ENCODE measurements at regions not wholly inside any gene's neighbourhood (a gene's known extent, or its start where the extent isn't known, plus 50 kb on each side); places are given as distances from the start of the nearest gene placed in this dataset.
"Not testable (repeated sequence)": the region's sequence is repeated elsewhere in the genome, so short reads cannot be mapped to it uniquely, and the experiment has no call there.

- no peak for DNase-seq
Measured at GRCh38 chr2:163046615-163047014, 208.0 kb upstream of the KCNH7 start.

GRCh38 chr2:163045830-163046229 lies 207.3 kb upstream of the KCNH7 start:
- no peak for DNase-seq

- no peak for DNase-seq
Measured at GRCh38 chr2:163044114-163044513, 205.5 kb upstream of the KCNH7 start.

- DNase-seq: no peak
Measured at GRCh38 chr2:163043201-163043600, 204.6 kb upstream of the KCNH7 start.

- no peak for DNase-seq
Measured at GRCh38 chr2:163039266-163039665, 200.7 kb upstream of the KCNH7 start.

DNA sequence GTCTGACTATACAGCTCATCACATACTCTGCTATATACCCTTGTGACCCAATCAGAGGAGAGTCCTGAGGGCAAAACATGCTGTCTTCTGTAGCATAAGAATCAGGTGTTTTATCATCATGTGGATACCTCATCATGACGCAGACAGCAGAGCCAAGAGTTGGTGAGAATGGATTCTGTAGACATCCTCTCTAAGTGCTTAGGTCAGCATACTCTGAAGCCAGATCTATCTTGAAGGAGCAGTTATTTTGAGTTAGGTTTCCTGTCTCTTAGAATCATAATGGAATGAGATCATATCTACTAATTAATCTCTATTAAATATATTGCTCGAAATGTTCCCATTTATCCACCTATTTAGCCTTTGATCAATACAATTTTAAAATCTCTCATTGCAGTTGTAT lies 190.2 kb upstream of the KCNH7 start:
- DNase-seq: no peak

DNA sequence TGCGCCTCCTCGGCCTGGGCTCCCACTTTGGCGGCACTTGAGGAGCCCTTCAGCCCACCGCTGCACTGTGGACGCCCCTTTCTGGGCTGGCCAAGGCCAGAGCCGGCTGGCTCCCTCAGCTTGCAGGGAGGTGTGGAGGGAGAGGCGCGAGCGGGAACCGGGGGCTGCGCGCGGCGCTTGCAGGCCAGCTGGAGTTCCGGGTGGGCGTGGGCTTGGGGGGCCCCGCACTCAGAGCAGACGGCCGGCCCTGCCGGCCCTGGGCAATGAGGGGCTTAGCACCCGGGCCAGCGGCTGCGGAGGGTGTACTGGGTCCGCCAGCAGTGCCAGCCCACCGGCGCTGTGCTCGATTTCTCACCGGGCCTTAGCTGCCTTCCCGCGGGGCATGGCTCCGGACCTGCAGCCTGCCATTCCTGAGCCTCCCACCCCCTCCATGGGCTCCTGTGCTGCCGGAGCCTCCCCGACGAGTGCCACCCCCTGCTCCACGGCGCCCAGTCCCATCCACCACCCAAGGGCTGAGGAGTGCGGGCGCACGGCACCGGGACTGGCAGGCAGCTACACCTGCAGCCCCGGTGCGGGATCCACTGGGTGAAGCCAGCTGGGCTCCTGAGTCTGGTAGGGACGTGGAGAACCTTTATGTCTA lies 187.7 kb upstream of the KCNH7 start:
- not testable (repeated sequence) for DNase-seq

DNA sequence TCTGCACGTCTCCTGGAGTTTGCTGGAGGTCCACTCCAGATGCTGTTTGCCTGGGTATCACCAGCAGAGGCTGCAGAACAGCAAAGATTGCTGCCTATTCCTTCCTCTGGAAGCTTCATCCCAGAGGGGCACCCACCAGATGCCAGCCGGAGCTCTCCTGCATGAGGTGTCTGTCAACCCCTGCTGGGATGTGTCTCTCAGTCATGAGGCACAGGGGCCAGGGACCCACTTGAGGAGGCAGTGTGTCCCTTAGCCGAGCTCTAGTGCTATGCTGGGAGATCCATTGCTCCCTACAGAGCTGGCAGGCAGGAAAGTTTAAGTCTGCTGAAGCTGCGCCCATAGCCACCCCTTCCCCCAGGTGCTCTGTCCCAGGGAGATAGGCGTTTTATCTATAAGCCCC lies 178.3 kb upstream of the KCNH7 start:
- not testable (repeated sequence) for DNase-seq

DNA sequence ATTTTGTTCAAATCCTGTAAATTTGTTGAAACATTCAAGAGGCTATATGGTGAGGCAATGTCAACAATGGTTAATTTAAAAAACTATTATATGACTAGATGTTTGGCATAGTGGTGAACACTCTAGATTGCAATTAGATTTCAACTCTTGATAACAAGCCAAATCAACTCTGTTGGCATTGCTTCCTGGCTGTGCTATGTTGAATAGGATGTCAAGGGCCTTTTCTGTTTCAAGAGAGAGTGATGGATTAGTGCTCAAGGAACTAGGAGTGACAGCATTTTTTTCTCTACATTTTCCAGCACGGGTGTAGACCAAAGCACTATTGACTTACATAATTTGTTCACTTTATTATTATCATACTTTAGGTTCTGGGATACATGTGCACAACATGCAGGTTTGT lies 172.4 kb upstream of the KCNH7 start:
- DNase-seq: no peak

DNA sequence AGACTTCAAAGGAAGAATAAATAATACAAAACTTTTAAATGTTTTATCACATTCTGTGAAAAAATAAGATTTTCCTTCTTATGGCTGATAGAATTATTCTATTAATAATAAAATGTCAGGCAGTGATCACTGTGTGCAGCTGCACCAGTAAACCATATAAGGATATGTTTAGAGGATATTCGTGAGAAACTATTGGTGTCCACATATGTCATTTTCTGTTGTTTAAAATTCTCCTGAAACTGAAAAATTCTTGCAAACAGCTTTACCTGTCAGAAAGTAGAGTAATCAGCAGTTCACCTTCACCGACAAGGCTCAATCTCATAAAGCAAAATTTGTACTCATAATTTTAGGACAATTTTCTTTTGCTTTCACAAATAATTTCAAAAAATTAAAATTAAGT lies 170.1 kb upstream of the KCNH7 start:
- DNase-seq: no peak

- no peak for DNase-seq
Measured at GRCh38 chr2:162994718-162995117, 156.2 kb upstream of the KCNH7 start.

DNA sequence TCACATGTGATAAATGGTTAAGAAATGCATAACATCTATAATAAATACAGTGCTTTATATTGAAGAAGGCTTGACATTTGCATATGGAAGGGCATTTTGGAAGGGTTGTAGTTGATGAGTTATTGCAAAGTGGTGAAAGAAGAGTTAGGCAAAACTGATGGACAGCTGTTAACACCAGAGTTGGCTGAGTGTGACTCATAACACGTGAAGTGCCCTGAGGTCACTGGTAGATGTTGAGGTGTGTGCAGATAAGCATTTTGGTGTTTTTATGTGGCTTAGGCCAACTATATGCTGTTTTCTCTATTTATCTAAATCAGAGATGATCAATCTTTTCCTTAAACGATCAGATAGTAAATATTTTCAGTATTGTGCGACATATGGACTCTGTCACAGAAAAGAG lies 154.3 kb upstream of the KCNH7 start:
- DNase-seq: no peak

DNA sequence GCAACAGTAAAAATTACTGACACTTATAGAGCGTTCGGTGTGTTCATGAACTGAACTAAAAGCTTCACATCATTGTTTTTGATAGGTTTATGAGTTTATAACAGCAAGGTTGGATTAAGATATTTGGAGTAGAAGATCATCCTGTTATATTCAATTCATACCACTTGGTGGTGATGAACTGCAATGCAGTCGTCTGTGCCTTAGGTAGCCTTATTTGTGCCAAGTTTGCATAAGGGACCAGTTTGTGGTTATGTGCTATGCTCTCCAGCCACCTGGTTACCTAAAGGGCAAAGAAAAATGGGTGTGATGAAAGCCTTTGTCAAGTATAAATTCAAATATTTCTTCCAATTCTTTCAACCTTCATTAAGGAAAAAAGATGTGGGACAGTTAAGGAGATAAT lies 150.9 kb upstream of the KCNH7 start:
- peak; percentile 43 for DNase-seq

DNA sequence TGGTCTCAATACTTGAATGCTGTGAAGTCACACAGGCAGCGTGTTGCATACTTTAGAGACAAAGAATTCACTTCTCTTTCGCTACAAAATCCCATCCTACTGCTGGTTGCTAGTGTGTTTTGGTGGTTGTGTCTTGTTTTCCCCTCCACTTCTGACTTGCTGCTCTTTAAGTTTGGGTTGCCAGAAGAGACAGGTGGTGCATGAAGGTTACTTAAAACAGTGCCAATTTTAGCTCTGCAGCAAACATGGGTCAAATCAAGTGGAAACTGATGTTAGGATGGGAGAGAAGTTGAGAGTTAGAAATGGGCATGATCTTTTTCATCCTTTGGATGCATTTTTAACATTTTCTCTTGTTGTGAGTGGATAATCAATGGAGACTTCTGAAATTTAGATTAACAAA lies 136.2 kb upstream of the KCNH7 start:
- no peak for DNase-seq

DNA sequence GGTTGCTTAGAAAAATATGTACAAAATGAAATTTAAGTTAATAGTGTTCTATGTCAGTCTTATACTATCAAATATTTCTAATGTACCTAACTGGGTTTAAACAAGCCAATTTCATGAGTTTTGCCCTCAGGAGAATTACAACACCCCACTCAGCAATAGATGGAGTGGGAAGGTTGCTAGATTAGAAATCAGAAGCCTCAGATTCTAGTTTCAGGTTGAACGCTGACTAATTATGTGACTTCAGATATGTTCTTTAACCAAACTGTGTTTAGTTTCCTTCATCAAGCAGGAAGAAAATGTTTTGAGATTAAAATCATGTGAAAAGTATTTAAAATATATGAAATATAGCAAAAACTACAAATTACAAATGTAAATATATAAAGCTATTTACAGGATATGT lies 133.8 kb upstream of the KCNH7 start:
- DNase-seq: no peak

DNA sequence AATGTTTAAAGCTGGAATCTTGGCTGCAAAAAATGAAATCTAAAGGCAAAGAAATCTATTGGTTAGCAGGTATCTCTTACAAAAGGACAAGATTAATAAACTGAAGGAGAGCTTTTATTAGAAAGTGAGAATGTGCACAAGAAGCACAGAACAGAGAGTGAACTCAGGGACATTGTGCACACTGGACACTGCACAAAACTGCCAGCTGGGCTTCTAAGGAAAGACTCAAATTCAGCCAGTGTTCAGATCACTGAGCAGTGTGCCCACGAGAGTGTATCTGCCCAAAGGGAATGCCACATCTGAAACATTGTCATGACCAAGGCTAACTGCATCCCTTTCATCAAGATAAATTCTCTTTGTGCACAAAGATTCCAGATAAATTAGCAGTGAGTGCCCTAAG lies 129.7 kb upstream of the KCNH7 start:
- no peak for DNase-seq

GRCh38 chr2:162967811-162968210 lies 129.2 kb upstream of the KCNH7 start:
- no peak for DNase-seq

DNA sequence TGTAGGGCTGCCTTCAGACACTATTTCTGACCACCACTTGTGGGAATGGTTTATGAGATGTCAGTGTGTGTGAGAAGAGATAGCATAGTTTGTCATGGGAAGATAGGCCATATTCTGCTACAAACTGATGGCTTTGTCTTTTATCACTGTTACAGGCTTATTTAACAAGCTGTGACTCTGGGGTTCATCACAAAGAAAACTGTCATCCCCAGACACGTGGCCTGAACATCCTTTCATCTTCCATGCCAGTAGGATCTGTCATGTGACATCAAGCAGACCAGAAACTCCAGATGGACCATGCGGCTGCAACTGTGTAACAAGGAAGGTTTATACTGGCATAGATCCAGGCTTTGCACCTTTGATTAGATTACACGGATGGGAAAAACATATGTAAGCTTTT lies 128.6 kb upstream of the KCNH7 start:
- no peak for DNase-seq

- DNase-seq: no peak
Measured at GRCh38 chr2:162965191-162965590, 126.6 kb upstream of the KCNH7 start.

- DNase-seq: no peak
Measured at GRCh38 chr2:162964513-162964912, 125.9 kb upstream of the KCNH7 start.

DNA sequence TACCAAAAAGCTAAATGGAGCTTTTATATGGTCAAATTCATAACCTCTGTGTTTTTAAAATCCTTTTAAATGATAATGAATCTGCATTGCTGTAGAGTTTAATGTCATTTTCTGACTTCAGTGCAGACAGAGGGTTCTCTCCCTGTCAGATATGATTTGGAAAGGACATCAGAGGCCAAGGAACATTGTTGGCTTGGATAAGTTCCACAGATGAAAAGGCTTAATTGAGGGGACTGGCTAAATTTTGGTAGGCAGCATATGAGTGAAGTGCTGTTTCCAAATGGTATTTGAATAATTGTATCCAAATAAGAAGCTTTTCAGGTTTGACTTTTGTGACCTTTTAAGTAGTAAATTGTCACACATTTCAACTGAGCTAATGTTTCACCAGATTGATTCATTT lies 124.6 kb upstream of the KCNH7 start:
- no peak for DNase-seq

DNA sequence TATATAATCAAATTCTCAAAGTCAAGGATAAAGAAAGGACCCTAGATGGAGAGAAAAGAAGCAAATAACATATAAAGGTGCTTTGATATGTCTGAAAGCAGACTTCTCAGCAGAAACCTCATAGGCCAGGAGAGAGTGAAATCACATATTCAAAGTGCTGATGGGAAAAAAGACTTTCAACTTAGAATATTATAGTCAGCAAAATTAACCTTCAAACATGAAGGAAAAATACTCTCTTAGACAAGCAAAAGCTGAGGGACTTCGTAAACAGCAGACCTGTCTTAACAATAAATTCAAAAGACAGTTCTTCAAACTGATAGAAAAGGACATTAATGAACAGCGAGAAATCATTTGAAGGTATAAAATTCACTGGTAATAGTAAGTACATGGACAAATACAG lies 107.2 kb upstream of the KCNH7 start:
- DNase-seq: no peak

DNA sequence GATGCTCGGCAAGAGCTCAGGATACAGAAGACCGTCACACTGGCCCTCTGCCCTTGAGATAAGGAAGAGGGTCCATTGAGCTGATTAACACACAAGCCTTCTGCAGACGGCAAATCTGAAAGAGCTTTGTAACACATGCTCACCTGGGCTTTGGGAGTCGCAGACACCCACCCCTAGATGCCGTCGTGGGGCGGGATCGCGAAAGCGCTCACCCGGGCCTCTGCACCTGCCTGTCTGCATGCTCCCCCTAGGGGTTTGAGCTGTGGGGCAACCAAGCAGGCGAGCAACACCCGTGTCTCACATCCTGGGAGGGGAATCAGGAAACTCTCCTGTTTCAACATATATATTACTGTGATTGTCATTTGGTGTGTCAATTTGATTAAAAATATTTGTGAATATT lies 99.8 kb upstream of the KCNH7 start:
- DNase-seq: no peak

DNA sequence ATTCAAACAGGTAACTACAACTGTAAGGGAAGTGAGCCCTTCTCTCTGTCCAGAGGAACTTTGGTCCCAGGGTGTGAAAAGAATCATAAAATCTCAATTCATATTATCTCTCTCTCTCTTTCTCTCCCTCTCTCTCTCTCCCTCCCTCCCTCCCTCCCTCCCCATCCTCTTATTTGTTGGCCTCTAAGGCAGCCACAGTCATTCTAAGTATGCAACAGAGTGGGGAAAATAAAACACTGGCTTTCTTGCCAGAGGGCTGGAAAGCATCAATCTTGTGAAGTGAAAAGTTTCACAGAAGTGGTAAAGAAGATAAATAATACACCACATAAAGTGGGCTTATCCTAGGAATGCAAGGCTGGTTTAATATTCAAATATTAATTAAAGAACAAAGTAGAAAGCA lies 95.6 kb upstream of the KCNH7 start:
- no peak for DNase-seq

GRCh38 chr2:162932416-162932815 lies 93.8 kb upstream of the KCNH7 start:
- DNase-seq: no peak

- no peak for DNase-seq
Measured at GRCh38 chr2:162929571-162929970, 91.0 kb upstream of the KCNH7 start.

All from NCI-H526 treated with DMSO at 0.1 percent for 48 hours (cell line).